ENCODE measurements at regions not wholly inside any gene's neighbourhood (a gene's known extent, or its start where the extent isn't known, plus 50 kb on each side); places are given as distances from the start of the nearest gene placed in this dataset.

GRCh38 chr14:99338313-99338712 lies 66.3 kb upstream of the BCL11B start:
- no peak for TF ChIP-seq CTCF (conservative IDR thresholded peaks at IDR 0.05; ENCODE audit: low read depth, low read length)
- H3K4me3 ChIP-seq (ENCODE audit: low read depth, low read length) = no peak overlapping the region
- no peak for DNase-seq (ENCODE audit: low read depth)

- no peak for DNase-seq (ENCODE audit: low read depth)
- H3K4me3 ChIP-seq (ENCODE audit: low read depth, low read length) = no peak overlapping the region
- no peak for TF ChIP-seq CTCF (conservative IDR thresholded peaks at IDR 0.05; ENCODE audit: low read depth, low read length)
Observed at GRCh38 chr14:99333841-99334635, 62.0 kb upstream of the BCL11B start.

- TF ChIP-seq CTCF (conservative IDR thresholded peaks at IDR 0.05; ENCODE audit: low read depth, low read length) = no peak
- H3K4me3 ChIP-seq (ENCODE audit: low read depth, low read length) = no peak overlapping the region
Observed at GRCh38 chr14:99333214-99333613, 61.2 kb upstream of the BCL11B start.

GRCh38 chr14:99331811-99332210 lies 59.8 kb upstream of the BCL11B start:
- no peak for DNase-seq (ENCODE audit: low read depth)
- no peak for TF ChIP-seq CTCF (conservative IDR thresholded peaks at IDR 0.05; ENCODE audit: low read depth, low read length)
- H3K4me3 ChIP-seq (ENCODE audit: low read depth, low read length) = no peak overlapping the region

More at GRCh38 chr14:99333214-99333613, 61.2 kb upstream of the BCL11B start:
- no peak for DNase-seq (ENCODE audit: low read depth)

- no peak overlapping the region for H3K4me3 ChIP-seq (ENCODE audit: low read depth, low read length)
- DNase-seq (ENCODE audit: low read depth) = no peak
- TF ChIP-seq CTCF (conservative IDR thresholded peaks at IDR 0.05; ENCODE audit: low read depth, low read length) = no peak
Observed at GRCh38 chr14:99330316-99331240, 58.6 kb upstream of the BCL11B start.

- no peak overlapping the region for H3K4me3 ChIP-seq (ENCODE audit: low read depth, low read length)
- DNase-seq (ENCODE audit: low read depth) = no peak
- TF ChIP-seq CTCF (conservative IDR thresholded peaks at IDR 0.05; ENCODE audit: low read depth, low read length) = no peak
Observed at GRCh38 chr14:99329711-99330315, 57.8 kb upstream of the BCL11B start.
